ENCODE measurements at regions not wholly inside any gene's neighbourhood (a gene's known extent, or its start where the extent isn't known, plus 50 kb on each side); places are given as distances from the start of the nearest gene placed in this dataset.

DNA sequence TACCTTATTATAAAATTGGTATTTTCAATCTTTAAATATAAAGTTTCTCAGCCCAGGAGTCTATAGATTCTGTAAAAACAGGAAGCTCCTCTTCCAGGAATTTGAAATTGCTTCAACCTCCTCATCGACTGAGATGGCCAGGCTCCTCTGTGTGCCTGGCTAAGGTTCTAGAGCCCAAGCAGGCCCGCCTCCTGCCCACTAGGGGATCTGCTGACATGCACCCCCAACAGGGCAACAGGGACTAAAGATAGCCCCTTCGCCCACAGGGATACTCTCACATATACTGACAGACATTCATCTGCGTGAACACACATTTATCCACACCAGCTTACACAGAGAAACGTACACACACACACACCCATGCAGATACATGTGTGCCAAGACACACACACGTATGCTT, 183.1 kb upstream of the TLE3 start:
- TF ChIP-seq, protein P1, sequence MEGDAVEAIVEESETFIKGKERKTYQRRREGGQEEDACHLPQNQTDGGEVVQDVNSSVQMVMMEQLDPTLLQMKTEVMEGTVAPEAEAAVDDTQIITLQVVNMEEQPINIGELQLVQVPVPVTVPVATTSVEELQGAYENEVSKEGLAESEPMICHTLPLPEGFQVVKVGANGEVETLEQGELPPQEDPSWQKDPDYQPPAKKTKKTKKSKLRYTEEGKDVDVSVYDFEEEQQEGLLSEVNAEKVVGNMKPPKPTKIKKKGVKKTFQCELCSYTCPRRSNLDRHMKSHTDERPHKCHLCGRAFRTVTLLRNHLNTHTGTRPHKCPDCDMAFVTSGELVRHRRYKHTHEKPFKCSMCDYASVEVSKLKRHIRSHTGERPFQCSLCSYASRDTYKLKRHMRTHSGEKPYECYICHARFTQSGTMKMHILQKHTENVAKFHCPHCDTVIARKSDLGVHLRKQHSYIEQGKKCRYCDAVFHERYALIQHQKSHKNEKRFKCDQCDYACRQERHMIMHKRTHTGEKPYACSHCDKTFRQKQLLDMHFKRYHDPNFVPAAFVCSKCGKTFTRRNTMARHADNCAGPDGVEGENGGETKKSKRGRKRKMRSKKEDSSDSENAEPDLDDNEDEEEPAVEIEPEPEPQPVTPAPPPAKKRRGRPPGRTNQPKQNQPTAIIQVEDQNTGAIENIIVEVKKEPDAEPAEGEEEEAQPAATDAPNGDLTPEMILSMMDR (IDR thresholded peaks at IDR 0.05) = no peak
- no peak for TF ChIP-seq POLR2A (IDR thresholded peaks at IDR 0.05)
